CD8-positive, alpha-beta memory T cell (primary cell): ENCODE measurements at regions not wholly inside any gene's neighbourhood (a gene's known extent, or its start where the extent isn't known, plus 50 kb on each side); places are given as distances from the start of the nearest gene placed in this dataset.

ENCODE experiments used
- CTCF ChIA-PET: fragments of 350-600 bp; sonication (Branson Sonifier 250); formaldehyde crosslinking; loops from one replicate; lab custom pipeline; 2021; ENCODE audit warnings: antibody characterized with exemption; lab: Charles Lee
- POLR2A ChIA-PET: fragments of 350-600 bp; sonication (Branson Sonifier 250); formaldehyde crosslinking; loops from one replicate; lab custom pipeline; 2021; ENCODE audit warnings: antibody characterized with exemption; lab: Charles Lee
- DNase-seq, 5 donors: peaks; one replicate each; pipeline versions ENCODE4 v3.0.0 to v3.0.0-alpha.2; 2020 to 2022; ENCODE audit warnings: mixed read lengths in 1 of 5
- H3K27ac ChIP-seq: one replicate; pipeline ENCODE4 v1.7.0; 2013; ENCODE audit warnings: low read depth, mild to moderate bottlenecking, low read length, moderate library complexity
- H3K27me3 ChIP-seq: 2 replicates; pipeline ENCODE4 v1.7.0; 2013; ENCODE audit warnings: low read length, mild to moderate bottlenecking; ENCODE audit not compliant: insufficient read depth, poor library complexity, severe bottlenecking
- H3K36me3 ChIP-seq: 2 replicates; pipeline ENCODE4 v1.7.0; 2013; ENCODE audit warnings: mild to moderate bottlenecking, low read length, moderate library complexity; ENCODE audit not compliant: insufficient read depth
- H3K4me1 ChIP-seq: 2 replicates; pipeline ENCODE4 v1.7.0; 2013; ENCODE audit warnings: mild to moderate bottlenecking, low read length, moderate library complexity; ENCODE audit not compliant: insufficient read depth
- H3K4me3 ChIP-seq: 2 replicates; pipeline ENCODE4 v1.7.0; 2013; ENCODE audit warnings: mild to moderate bottlenecking, low read length
- H3K9me3 ChIP-seq: 2 replicates; pipeline ENCODE4 v1.7.0; 2013; ENCODE audit warnings: mild to moderate bottlenecking, low read length
- H3K27ac Mint-ChIP-seq, 8 donors: one replicate each; pipeline ENCODE4 v1.8.0; 2020 to 2021; ENCODE audit warnings: mixed read lengths in 8 of 8, mild to moderate bottlenecking in 6 of 8, inconsistent platforms in 3 of 8, moderate library complexity in 3 of 8
- H3K27me3 Mint-ChIP-seq, 2 donors: one replicate each; pipeline ENCODE4 v1.8.0; 2020 to 2021; ENCODE audit warnings: mixed read lengths in 2 of 2, mild to moderate bottlenecking in 1 of 2, moderate library complexity in 1 of 2
- H3K36me3 Mint-ChIP-seq, 3 donors: one replicate each; pipeline ENCODE4 v1.8.0; 2020 to 2021; ENCODE audit warnings: mixed read lengths in 3 of 3, inconsistent platforms in 1 of 3, mild to moderate bottlenecking in 1 of 3
- H3K4me1 Mint-ChIP-seq, 3 donors: one replicate each; pipeline ENCODE4 v1.8.0; 2020 to 2021; ENCODE audit warnings: mixed read lengths in 3 of 3, inconsistent platforms in 1 of 3, mild to moderate bottlenecking in 1 of 3
- H3K4me3 Mint-ChIP-seq, 7 donors: one replicate each; pipeline ENCODE4 v1.8.0; 2020 to 2021; ENCODE audit warnings: mixed read lengths in 7 of 7, mild to moderate bottlenecking in 6 of 7, moderate library complexity in 4 of 7, inconsistent platforms in 2 of 7
- H3K9me3 Mint-ChIP-seq, 5 donors: one replicate each; pipeline ENCODE4 v1.8.0; 2020 to 2022; ENCODE audit warnings: mixed read lengths in 5 of 5, mild to moderate bottlenecking in 3 of 5, moderate library complexity in 2 of 5, inconsistent platforms in 1 of 5

DNA sequence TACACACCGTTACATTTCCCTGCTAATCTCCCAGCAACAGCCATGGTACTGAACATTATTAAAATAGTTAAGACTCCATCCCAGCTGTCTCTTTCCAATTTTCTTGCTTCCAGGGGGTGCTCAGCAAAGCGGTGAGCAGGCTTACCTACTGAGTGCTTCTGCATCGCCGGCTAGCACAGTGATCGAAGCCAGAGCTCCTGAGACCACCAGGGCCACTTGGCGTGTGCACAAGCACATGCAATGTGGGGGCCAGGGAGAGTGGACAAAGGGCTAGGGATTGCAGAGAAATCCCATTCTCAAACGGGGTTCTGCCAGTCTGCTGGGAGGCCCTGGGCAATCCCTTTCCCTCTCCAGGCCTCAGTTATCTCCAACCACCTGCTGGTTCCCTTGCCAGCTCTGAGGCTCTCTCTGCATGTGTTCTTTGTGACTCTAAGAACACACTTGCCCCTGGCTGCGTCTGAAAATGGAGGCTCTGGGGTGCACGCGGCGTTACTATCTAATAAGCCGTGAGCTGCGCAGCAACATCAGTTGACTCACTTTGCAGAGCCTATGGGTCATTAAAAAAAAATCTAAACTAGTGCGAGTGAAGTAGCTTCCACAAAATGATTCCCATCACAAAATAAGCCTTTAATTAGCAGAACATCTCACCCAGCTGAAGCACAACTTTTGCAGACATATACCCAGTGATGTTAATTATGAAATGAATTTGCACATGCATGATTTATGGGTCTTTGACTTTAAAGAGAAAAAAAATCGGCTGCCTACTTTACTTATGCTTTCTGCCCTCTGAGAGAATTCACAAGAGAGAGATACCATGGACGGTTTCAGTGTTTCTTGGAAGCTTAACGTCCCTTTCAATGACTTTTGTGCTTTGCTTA is 271.5 kb downstream of the TLE3 start:
- H3K4me1 Mint-ChIP-seq: no peaks in the 10 kb centered on the region
- POLR2A ChIA-PET: no interaction called here
- no peaks in the 10 kb centered on the region for H3K36me3 ChIP-seq
- CTCF ChIA-PET: no interaction called here
- no peak for DNase-seq
- H3K27ac Mint-ChIP-seq: no peak overlapping the region
- H3K27me3 ChIP-seq: no peaks in the 10 kb centered on the region
- no peaks in the 10 kb centered on the region for H3K9me3 Mint-ChIP-seq
- no peaks in the 10 kb centered on the region for H3K9me3 ChIP-seq
- H3K4me3 ChIP-seq: no peak overlapping the region
- H3K4me3 Mint-ChIP-seq: no peak overlapping the region
- peaks cover 0 to 8% of the 10 kb centered on the region in 2 donors for H3K27me3 Mint-ChIP-seq
- H3K4me1 ChIP-seq: no peaks in the 10 kb centered on the region
- H3K36me3 Mint-ChIP-seq: no peaks in the 10 kb centered on the region
- no peak overlapping the region for H3K27ac ChIP-seq

DNA sequence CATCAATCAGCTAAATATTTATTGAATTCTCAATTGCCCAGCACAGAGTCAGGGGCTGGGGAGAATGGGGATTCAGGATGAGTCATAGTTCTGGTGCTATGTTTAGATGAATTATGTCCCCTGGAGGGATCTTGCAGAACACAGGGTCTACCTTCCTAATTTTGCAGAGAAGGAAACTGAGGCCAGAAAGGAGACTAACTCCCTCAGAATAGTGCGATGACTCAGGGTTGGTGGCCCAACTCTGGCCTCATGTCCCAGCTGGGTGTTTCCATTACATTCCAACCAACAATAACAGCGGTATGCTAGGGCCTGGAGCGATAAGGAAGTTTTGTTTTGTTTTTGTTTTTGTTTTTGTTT is 270.9 kb downstream of the TLE3 start:
- no peaks in the 10 kb centered on the region for H3K36me3 Mint-ChIP-seq
- H3K9me3 ChIP-seq: no peaks in the 10 kb centered on the region
- H3K4me3 Mint-ChIP-seq: no peak overlapping the region
- no peaks in the 10 kb centered on the region for H3K4me1 Mint-ChIP-seq
- H3K27ac Mint-ChIP-seq: no peak overlapping the region
- H3K27ac ChIP-seq: no peak overlapping the region
- POLR2A ChIA-PET: no interaction called here
- no peak for DNase-seq
- peaks cover 0 to 8% of the 10 kb centered on the region in 2 donors for H3K27me3 Mint-ChIP-seq
- no peaks in the 10 kb centered on the region for H3K4me1 ChIP-seq
- no peaks in the 10 kb centered on the region for H3K27me3 ChIP-seq
- CTCF ChIA-PET: no interaction called here
- H3K36me3 ChIP-seq: no peaks in the 10 kb centered on the region
- no peaks in the 10 kb centered on the region for H3K9me3 Mint-ChIP-seq
- no peak overlapping the region for H3K4me3 ChIP-seq

DNA sequence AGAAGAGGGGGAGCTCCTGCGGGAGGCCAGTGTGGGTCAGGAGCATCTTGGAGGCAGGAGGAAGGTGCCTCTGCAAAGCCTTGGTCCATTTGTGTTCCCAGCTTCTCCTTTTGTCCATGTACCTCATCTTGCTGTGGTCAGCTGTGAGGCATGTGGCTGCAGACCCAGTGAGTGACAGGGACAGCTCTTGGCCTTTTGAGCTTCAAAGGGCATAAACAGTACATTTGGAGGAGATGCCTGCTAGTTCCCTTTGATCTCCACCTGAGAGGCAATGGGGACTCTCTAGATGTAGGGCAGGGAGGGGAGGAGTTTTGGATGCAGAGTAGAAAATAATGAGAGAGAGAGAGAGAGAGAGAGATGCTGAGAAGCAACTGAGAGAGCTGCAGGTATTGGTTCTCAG is 270.0 kb downstream of the TLE3 start:
- H3K9me3 ChIP-seq: no peaks in the 10 kb centered on the region
- no peaks in the 10 kb centered on the region for H3K36me3 ChIP-seq
- H3K4me1 Mint-ChIP-seq: no peaks in the 10 kb centered on the region
- DNase-seq: no peak
- no peaks in the 10 kb centered on the region for H3K27me3 ChIP-seq
- no peaks in the 10 kb centered on the region for H3K4me1 ChIP-seq
- no peaks in the 10 kb centered on the region for H3K9me3 Mint-ChIP-seq
- H3K4me3 Mint-ChIP-seq: no peak overlapping the region
- CTCF ChIA-PET: interaction anchor here (1.4 kb wide), 1 partner anchor 13 kb away, joined by 4 read pairs; no protein-coding TSS in a partner anchor
- peaks cover 0 to 8% of the 10 kb centered on the region in 2 donors for H3K27me3 Mint-ChIP-seq
- no peaks in the 10 kb centered on the region for H3K36me3 Mint-ChIP-seq
- POLR2A ChIA-PET: no interaction called here
- no peak overlapping the region for H3K27ac Mint-ChIP-seq
- no peak overlapping the region for H3K27ac ChIP-seq
- no peak overlapping the region for H3K4me3 ChIP-seq

DNA sequence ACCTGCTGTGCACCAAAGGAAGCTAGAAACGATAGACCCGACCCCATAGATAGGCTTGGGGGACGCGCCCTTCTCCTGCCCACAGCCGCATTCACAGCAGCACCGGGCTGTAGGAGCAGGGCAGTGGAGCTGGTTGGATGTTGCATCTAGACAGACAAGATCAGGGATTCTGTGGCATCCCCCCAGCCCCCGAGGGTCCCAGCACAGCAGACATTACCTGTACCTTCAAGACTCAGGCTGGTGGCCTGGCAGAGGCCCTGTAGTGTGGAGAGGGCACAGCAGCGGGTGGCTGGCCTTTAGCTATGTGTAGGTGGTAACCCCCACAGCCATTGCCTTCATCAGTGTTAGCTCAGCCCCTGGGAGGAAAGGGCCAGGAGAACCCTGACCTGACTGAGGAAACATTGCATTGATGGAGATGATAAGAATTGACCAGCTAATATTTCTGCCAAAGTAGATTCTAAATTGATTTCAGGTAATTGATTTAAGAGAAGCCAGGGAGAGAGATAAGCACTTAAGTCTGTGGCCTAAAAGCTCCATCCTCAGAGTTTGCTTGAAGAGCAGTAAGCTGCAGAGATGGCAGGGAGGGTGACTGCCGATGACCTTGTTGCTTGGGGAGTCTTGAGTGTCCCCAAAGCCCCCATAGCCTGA is 269.4 kb downstream of the TLE3 start:
- Histone ChIP-seq H3K27me3 (no peaks in the 10 kb centered on the region), H3K4me3 (no peak overlapping the region), H3K4me1 (no peaks in the 10 kb centered on the region), H3K9me3 (no peaks in the 10 kb centered on the region), H3K27ac (no peak overlapping the region), H3K36me3 (no peaks in the 10 kb centered on the region)
- Mint-ChIP-seq H3K36me3 (no peaks in the 10 kb centered on the region), H3K27me3 (peaks cover 0 to 9% of the 10 kb centered on the region in 2 donors), H3K4me3 (no peak overlapping the region), H3K4me1 (no peaks in the 10 kb centered on the region), H3K27ac (no peak overlapping the region), H3K9me3 (no peaks in the 10 kb centered on the region)
- CTCF ChIA-PET: interaction anchor here (1.4 kb wide), 1 partner anchor 13 kb away, joined by 4 read pairs; no protein-coding TSS in a partner anchor
- DNase-seq: no peak
- POLR2A ChIA-PET: no interaction called here

DNA sequence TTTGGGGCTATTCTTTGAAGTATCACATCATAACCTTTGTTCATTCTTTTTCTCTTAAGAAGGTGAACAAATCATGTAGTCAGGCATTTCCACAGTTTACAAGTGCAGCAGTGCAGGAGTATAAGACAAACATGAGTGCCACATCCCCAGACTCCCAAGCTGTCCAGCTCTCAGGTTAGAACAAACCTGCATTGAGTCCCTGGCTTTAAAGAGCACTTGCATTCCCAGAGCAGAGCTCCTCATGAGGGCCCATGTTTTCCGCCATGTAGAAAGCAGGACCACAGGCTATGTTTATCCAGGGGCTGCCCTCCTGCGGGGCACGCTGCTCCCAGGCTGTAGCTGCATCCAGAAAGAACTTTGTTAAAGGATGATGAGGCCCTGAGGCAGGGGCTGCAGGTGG is 267.7 kb downstream of the TLE3 start:
- CTCF ChIA-PET: no interaction called here

DNA sequence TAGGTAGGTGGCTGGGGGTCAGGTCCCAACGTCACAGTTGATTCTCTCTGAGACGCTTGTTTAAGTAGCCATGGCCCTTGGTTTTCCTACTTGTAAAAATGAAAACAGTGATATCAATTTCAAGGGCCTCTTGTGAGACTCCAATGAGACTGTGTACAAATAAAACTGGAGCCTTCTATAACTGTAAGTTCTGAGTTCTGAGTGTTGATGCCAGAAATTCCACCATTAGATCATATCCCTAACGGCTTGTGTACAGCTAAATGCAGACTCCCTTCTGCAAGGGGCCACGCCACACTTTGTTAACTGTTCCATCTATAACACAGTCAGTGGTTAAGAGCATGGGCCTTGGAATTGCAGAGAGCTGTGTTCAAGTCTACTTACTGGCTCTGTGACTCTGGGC is 267.3 kb downstream of the TLE3 start:
- no peak overlapping the region for H3K27ac Mint-ChIP-seq
- no peak overlapping the region for H3K4me3 ChIP-seq
- no peaks in the 10 kb centered on the region for H3K36me3 Mint-ChIP-seq
- H3K9me3 Mint-ChIP-seq: no peaks in the 10 kb centered on the region
- no peaks in the 10 kb centered on the region for H3K4me1 ChIP-seq
- H3K4me3 Mint-ChIP-seq: no peak overlapping the region
- no peaks in the 10 kb centered on the region for H3K27me3 ChIP-seq
- POLR2A ChIA-PET: no interaction called here
- no peak for DNase-seq
- no peaks in the 10 kb centered on the region for H3K36me3 ChIP-seq
- no peaks in the 10 kb centered on the region for H3K9me3 ChIP-seq
- no peaks in the 10 kb centered on the region for H3K4me1 Mint-ChIP-seq
- CTCF ChIA-PET: no interaction called here
- peaks cover 0 to 9% of the 10 kb centered on the region in 2 donors for H3K27me3 Mint-ChIP-seq
- no peak overlapping the region for H3K27ac ChIP-seq

More for the DNA sequence above, 267.7 kb downstream of the TLE3 start:
- no peaks in the 10 kb centered on the region for H3K36me3 ChIP-seq
- H3K9me3 Mint-ChIP-seq: no peaks in the 10 kb centered on the region
- no peaks in the 10 kb centered on the region for H3K9me3 ChIP-seq
- H3K27me3 Mint-ChIP-seq: peaks cover 0 to 10% of the 10 kb centered on the region in 2 donors
- DNase-seq: no peak
- H3K27me3 ChIP-seq: no peaks in the 10 kb centered on the region
- no peak overlapping the region for H3K27ac ChIP-seq
- no peaks in the 10 kb centered on the region for H3K36me3 Mint-ChIP-seq
- no peak overlapping the region for H3K4me3 ChIP-seq
- no peaks in the 10 kb centered on the region for H3K4me1 Mint-ChIP-seq
- POLR2A ChIA-PET: no interaction called here
- no peaks in the 10 kb centered on the region for H3K4me1 ChIP-seq
- no peak overlapping the region for H3K27ac Mint-ChIP-seq
- no peak overlapping the region for H3K4me3 Mint-ChIP-seq

DNA sequence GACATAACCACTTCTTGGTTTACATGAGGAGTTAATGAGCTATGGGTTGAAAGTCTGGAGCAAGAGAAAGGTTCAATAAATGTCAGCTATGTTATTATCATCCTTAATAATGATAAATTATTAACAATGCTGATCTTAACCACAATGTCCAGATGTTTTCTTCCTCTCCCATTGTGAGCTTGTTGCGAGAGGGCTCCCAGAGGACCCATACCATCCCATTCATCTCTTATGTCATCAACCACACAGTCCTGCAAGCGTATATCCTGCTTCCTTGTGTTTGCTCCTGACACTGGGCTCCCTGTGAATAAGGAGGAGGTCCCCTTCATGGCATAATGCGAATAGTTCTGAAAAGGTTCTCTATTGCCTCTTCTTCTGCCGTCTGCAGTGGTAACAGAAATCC is 266.8 kb downstream of the TLE3 start:
- no peak overlapping the region for H3K4me3 Mint-ChIP-seq
- H3K27me3 Mint-ChIP-seq: peaks cover 0 to 6% of the 10 kb centered on the region in 2 donors
- POLR2A ChIA-PET: no interaction called here
- no peaks in the 10 kb centered on the region for H3K27me3 ChIP-seq
- no peak overlapping the region for H3K27ac Mint-ChIP-seq
- no peak for DNase-seq
- no peak overlapping the region for H3K27ac ChIP-seq
- no peaks in the 10 kb centered on the region for H3K4me1 Mint-ChIP-seq
- CTCF ChIA-PET: no interaction called here
- H3K36me3 Mint-ChIP-seq: no peaks in the 10 kb centered on the region
- H3K9me3 Mint-ChIP-seq: no peaks in the 10 kb centered on the region
- H3K9me3 ChIP-seq: no peaks in the 10 kb centered on the region
- H3K4me3 ChIP-seq: no peak overlapping the region
- H3K36me3 ChIP-seq: no peaks in the 10 kb centered on the region
- H3K4me1 ChIP-seq: no peaks in the 10 kb centered on the region

DNA sequence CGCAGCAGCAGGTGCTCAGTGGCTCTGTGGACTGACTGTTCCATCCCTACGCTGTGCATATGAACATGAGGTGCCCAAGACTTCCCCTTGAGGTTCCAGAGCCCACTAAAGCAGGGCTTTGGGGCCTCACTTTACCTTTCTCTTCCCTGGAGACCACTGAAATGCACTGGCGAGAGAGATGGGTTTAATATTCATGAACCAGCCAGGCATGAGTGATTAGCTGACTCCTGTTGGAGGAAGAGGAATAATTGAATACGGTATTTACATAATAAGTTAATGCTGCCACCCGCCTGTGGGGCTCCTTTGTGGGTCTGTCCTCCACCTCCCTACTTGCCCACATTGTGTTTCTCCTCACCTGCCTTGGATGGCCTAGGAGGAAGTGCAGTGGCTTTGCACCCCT is 263.4 kb downstream of the TLE3 start:
- Mint-ChIP-seq H3K27me3 (peaks cover 0 to 6% of the 10 kb centered on the region in 2 donors), H3K36me3 (no peaks in the 10 kb centered on the region), H3K4me1 (no peaks in the 10 kb centered on the region), H3K4me3 (no peak overlapping the region), H3K9me3 (no peaks in the 10 kb centered on the region), H3K27ac (no peak overlapping the region)
- DNase-seq: no peak
- H3K27ac ChIP-seq: no peak overlapping the region
- ChIA-PET POLR2A (no interaction called here), CTCF (no interaction called here)
- no peaks in the 10 kb centered on the region for H3K27me3 ChIP-seq
- no peaks in the 10 kb centered on the region for H3K4me1 ChIP-seq
- H3K4me3 ChIP-seq: no peak overlapping the region
- H3K9me3 ChIP-seq: no peaks in the 10 kb centered on the region
- no peaks in the 10 kb centered on the region for H3K36me3 ChIP-seq
